ENCODE measurements at regions not wholly inside any gene's neighbourhood (a gene's known extent, or its start where the extent isn't known, plus 50 kb on each side); places are given as distances from the start of the nearest gene placed in this dataset.

GRCh38 chr12:39240587-39240986 is 202.3 kb downstream of the KIF21A start:
- H3K4me3 Mint-ChIP-seq: no peak overlapping the region
- peaks cover 2% of the 10 kb centered on the region for H3K27me3 Mint-ChIP-seq
- H3K27ac Mint-ChIP-seq: no peak overlapping the region
- no peaks in the 10 kb centered on the region for H3K9me3 Mint-ChIP-seq
- no peaks in the 10 kb centered on the region for H3K36me3 Mint-ChIP-seq
- DNase-seq: no peak
- no peaks in the 10 kb centered on the region for H3K4me1 Mint-ChIP-seq
- POLR2A ChIA-PET: no interaction called here
- no peak for ATAC-seq (ENCODE audit: low read depth)

GRCh38 chr12:39239490-39240486 is 203.1 kb downstream of the KIF21A start:
- Mint-ChIP-seq H3K36me3 (no peaks in the 10 kb centered on the region), H3K27me3 (peaks cover 2% of the 10 kb centered on the region), H3K9me3 (no peaks in the 10 kb centered on the region), H3K4me3 (no peak overlapping the region), H3K4me1 (no peaks in the 10 kb centered on the region), H3K27ac (no peak overlapping the region)
- no peak for DNase-seq
- ATAC-seq (ENCODE audit: low read depth): no peak
- POLR2A ChIA-PET: no interaction called here

GRCh38 chr12:39237004-39237403 is 205.9 kb downstream of the KIF21A start:
- Mint-ChIP-seq H3K27me3 (peaks cover 2% of the 10 kb centered on the region), H3K36me3 (no peaks in the 10 kb centered on the region), H3K9me3 (no peaks in the 10 kb centered on the region), H3K4me1 (no peaks in the 10 kb centered on the region), H3K4me3 (no peak overlapping the region), H3K27ac (no peak overlapping the region)
- POLR2A ChIA-PET: no interaction called here
- ATAC-seq (ENCODE audit: low read depth): no peak
- DNase-seq: no peak

GRCh38 chr12:39235990-39236767 is 206.7 kb downstream of the KIF21A start:
- Mint-ChIP-seq H3K4me3 (no peak overlapping the region), H3K36me3 (no peaks in the 10 kb centered on the region), H3K9me3 (no peaks in the 10 kb centered on the region), H3K4me1 (no peaks in the 10 kb centered on the region), H3K27ac (no peak overlapping the region), H3K27me3 (no peaks in the 10 kb centered on the region)
- POLR2A ChIA-PET: no interaction called here
- no peak for ATAC-seq (ENCODE audit: low read depth)
- DNase-seq: no peak

- no peak overlapping the region for H3K27ac Mint-ChIP-seq
- H3K36me3 Mint-ChIP-seq: no peaks in the 10 kb centered on the region
- ATAC-seq (ENCODE audit: low read depth) (no peak), DNase-seq (no peak)
- no peak overlapping the region for H3K4me3 Mint-ChIP-seq
- no peaks in the 10 kb centered on the region for H3K4me1 Mint-ChIP-seq
- no peaks in the 10 kb centered on the region for H3K9me3 Mint-ChIP-seq
- no peaks in the 10 kb centered on the region for H3K27me3 Mint-ChIP-seq
- POLR2A ChIA-PET: no interaction called here
Observed at GRCh38 chr12:39230086-39230485, 212.8 kb downstream of the KIF21A start.

GRCh38 chr12:39227218-39227617 is 215.7 kb downstream of the KIF21A start:
- H3K27me3 Mint-ChIP-seq: no peaks in the 10 kb centered on the region
- no peak overlapping the region for H3K4me3 Mint-ChIP-seq
- DNase-seq (no peak), ATAC-seq (ENCODE audit: low read depth) (no peak)
- no peaks in the 10 kb centered on the region for H3K4me1 Mint-ChIP-seq
- no peaks in the 10 kb centered on the region for H3K36me3 Mint-ChIP-seq
- POLR2A ChIA-PET: no interaction called here
- no peak overlapping the region for H3K27ac Mint-ChIP-seq
- H3K9me3 Mint-ChIP-seq: peaks cover 2% of the 10 kb centered on the region

GRCh38 chr12:39224971-39225370 is 217.9 kb downstream of the KIF21A start:
- peaks cover 2% of the 10 kb centered on the region for H3K9me3 Mint-ChIP-seq
- DNase-seq (no peak), ATAC-seq (ENCODE audit: low read depth) (no peak)
- H3K4me1 Mint-ChIP-seq: no peaks in the 10 kb centered on the region
- POLR2A ChIA-PET: no interaction called here
- H3K27ac Mint-ChIP-seq: no peak overlapping the region
- no peaks in the 10 kb centered on the region for H3K36me3 Mint-ChIP-seq
- H3K4me3 Mint-ChIP-seq: no peak overlapping the region
- H3K27me3 Mint-ChIP-seq: no peaks in the 10 kb centered on the region

- H3K4me1 Mint-ChIP-seq: no peaks in the 10 kb centered on the region
- no peak for ATAC-seq (ENCODE audit: low read depth)
- H3K9me3 Mint-ChIP-seq: peaks cover 9% of the 10 kb centered on the region
- POLR2A ChIA-PET: no interaction called here
- no peak for DNase-seq
- no peak overlapping the region for H3K4me3 Mint-ChIP-seq
- H3K27ac Mint-ChIP-seq: no peak overlapping the region
- H3K36me3 Mint-ChIP-seq: no peaks in the 10 kb centered on the region
- peaks cover 1% of the 10 kb centered on the region for H3K27me3 Mint-ChIP-seq
Observed at GRCh38 chr12:39205969-39206368, 237.0 kb downstream of the KIF21A start.

- Mint-ChIP-seq H3K9me3 (peaks cover 6% of the 10 kb centered on the region), H3K27ac (no peak overlapping the region), H3K4me3 (no peak overlapping the region), H3K27me3 (no peaks in the 10 kb centered on the region), H3K4me1 (no peaks in the 10 kb centered on the region), H3K36me3 (no peaks in the 10 kb centered on the region)
- no peak for DNase-seq
- POLR2A ChIA-PET: no interaction called here
- ATAC-seq (ENCODE audit: low read depth): no peak
Observed at GRCh38 chr12:39199351-39199750, 243.6 kb downstream of the KIF21A start.

- no peak for ATAC-seq (ENCODE audit: low read depth)
- POLR2A ChIA-PET: no interaction called here
Observed at GRCh38 chr12:39188689-39189088, 254.2 kb downstream of the KIF21A start.

GRCh38 chr12:39186744-39187143 is 256.2 kb downstream of the KIF21A start:
- no peak overlapping the region for H3K4me3 Mint-ChIP-seq
- H3K27me3 Mint-ChIP-seq: no peaks in the 10 kb centered on the region
- POLR2A ChIA-PET: no interaction called here
- H3K9me3 Mint-ChIP-seq: no peaks in the 10 kb centered on the region
- no peak for DNase-seq
- no peak overlapping the region for H3K27ac Mint-ChIP-seq
- H3K36me3 Mint-ChIP-seq: no peaks in the 10 kb centered on the region
- ATAC-seq (ENCODE audit: low read depth): no peak
- no peaks in the 10 kb centered on the region for H3K4me1 Mint-ChIP-seq

More at GRCh38 chr12:39188689-39189088, 254.2 kb downstream of the KIF21A start:
- DNase-seq: no peak
- no peak overlapping the region for H3K27ac Mint-ChIP-seq
- H3K36me3 Mint-ChIP-seq: no peaks in the 10 kb centered on the region
- H3K4me3 Mint-ChIP-seq: no peak overlapping the region
- no peaks in the 10 kb centered on the region for H3K4me1 Mint-ChIP-seq
- H3K27me3 Mint-ChIP-seq: no peaks in the 10 kb centered on the region
- H3K9me3 Mint-ChIP-seq: peaks cover 2% of the 10 kb centered on the region

- Mint-ChIP-seq H3K9me3 (no peaks in the 10 kb centered on the region), H3K36me3 (no peaks in the 10 kb centered on the region), H3K27ac (no peak overlapping the region), H3K27me3 (no peaks in the 10 kb centered on the region), H3K4me3 (no peak overlapping the region), H3K4me1 (no peaks in the 10 kb centered on the region)
- DNase-seq: no peak
- POLR2A ChIA-PET: no interaction called here
- ATAC-seq (ENCODE audit: low read depth): no peak
Observed at GRCh38 chr12:39178837-39179236, 264.1 kb downstream of the KIF21A start.

GRCh38 chr12:39176356-39176755 is 266.6 kb downstream of the KIF21A start:
- H3K27ac Mint-ChIP-seq: no peak overlapping the region
- DNase-seq (no peak), ATAC-seq (ENCODE audit: low read depth) (no peak)
- POLR2A ChIA-PET: no interaction called here
- H3K9me3 Mint-ChIP-seq: no peaks in the 10 kb centered on the region
- H3K36me3 Mint-ChIP-seq: no peaks in the 10 kb centered on the region
- no peaks in the 10 kb centered on the region for H3K4me1 Mint-ChIP-seq
- no peaks in the 10 kb centered on the region for H3K27me3 Mint-ChIP-seq
- H3K4me3 Mint-ChIP-seq: no peak overlapping the region

- POLR2A ChIA-PET: no interaction called here
- H3K9me3 Mint-ChIP-seq: no peaks in the 10 kb centered on the region
- no peak overlapping the region for H3K4me3 Mint-ChIP-seq
- no peaks in the 10 kb centered on the region for H3K27me3 Mint-ChIP-seq
- no peaks in the 10 kb centered on the region for H3K4me1 Mint-ChIP-seq
- DNase-seq: no peak
- no peak for ATAC-seq (ENCODE audit: low read depth)
- no peaks in the 10 kb centered on the region for H3K36me3 Mint-ChIP-seq
- no peak overlapping the region for H3K27ac Mint-ChIP-seq
Observed at GRCh38 chr12:39173726-39174125, 268.3 kb upstream of the CPNE8 start.

Measured in activated naive CD8-positive, alpha-beta T cell treated with anti-CD3 and anti-CD28 coated beads, Interleukin-2, amount 10 ng/mL, durations not matched to agents 7 days and 5 days (primary cell).